Fibroblast of upper back skin (primary cell): ENCODE measurements at regions not wholly inside any gene's neighbourhood (a gene's known extent, or its start where the extent isn't known, plus 50 kb on each side); places are given as distances from the start of the nearest gene placed in this dataset.

Source experiments
- DNase-seq: peaks from one replicate; pipeline ENCODE4 v3.0.0-alpha.2; 2013

DNA sequence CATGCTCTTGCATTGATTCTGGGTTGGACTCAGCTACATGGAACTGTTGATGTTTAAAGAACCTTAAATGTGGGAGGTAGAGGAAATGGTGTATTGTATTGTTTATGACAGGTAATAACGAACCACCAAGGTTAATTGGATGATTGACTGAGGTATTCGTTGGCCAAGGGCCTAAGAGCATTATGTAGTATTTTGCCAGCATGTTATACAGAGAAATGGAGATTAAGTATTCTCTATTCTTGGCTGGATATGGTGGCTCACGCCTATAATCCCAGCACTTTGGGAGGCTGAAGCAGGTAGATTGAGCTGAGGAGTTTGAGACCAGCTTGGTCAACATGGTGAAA is 59.0 kb upstream of the CDK20 start:
- DNase-seq, result no peak

DNA sequence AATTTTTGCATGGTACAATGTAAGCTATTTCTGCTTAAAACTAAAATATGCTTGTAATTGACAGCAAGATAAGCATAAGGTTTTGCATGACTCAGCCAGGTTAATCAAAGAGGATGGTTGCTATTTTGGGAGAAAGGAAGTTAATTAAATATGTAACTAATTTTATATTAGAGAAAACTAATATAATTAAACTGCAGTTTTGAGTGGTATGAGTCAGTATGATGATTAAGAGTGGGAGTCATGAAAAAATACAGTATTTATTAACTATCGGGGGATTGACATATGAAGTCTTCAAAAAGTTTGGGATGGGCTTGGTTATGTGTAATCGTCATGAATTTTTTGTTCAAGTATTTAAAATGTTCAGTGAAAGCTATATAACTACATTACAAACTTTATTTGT is 54.0 kb upstream of the CDK20 start:
- no peak for DNase-seq

DNA sequence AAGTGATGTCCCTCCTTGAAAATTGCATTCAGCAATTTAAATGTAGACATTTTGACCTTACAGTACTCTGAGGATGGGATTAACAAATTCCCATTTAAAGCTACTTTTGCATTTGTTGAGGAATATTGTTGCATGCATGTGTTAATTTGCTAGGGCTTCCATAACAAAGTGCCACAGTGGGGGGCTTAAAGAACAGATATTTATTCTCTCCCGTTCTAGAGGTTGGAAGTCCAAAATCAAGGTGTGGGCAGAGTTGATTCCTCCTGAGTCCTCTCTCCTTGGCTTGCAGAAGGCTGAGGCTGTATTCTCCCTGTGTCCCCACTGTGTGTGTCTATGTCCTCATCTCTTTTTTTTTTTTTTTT is 51.8 kb upstream of the CDK20 start:
- DNase-seq, result no peak

DNA sequence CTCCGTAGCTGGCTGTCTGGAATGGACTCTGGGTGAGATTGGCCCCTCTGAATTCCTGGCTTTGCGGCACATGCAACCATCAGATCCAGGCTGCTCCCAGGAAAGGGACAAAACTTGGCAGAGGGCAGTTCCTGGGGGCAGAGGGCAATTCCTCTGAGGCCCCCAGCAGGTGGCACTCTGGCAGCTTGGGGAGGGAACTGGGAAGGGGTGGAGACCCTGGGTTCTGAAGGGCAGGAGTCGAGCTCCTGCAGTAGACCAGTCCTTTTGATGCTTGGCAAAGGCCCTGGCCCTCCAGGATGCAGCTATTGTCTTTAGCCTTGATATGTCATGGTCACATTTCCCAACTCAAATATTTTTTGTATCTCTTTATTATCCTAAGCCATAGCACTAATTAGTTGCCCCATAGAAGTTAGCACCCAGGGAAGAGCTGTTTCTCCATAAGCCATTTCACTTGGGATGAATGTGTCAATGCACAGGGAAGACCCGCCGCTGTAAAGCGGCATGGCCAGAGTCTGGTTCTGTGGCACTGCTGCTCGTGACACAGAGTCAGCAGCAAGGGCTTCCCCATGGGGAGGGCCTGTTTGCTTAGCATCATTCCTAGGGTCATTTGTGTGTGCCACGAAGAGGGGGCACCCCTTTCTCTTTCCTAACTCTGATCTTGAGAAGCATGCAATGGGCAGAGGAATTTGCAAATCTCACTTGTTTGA is 51.2 kb upstream of the CDK20 start:
- DNase-seq, result no peak

DNA sequence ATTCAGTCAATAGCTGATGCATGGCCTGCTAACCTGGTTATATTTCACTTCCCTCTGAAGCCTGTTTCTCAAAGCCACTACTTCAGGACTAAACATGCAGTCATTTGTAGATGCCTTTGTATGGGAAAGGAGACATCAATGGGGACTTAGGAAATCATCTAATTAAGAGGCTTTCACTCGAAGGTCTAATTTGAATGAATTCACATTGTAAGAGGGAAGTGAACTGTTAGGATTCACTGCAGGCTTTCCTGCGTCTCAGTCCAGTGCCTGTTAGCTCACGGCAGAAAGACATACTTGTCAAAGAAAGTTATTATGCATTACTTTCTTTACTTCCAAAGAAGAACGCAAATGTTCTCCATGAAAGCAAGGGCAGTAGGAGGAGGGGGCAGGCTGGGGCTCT is 50.6 kb upstream of the CDK20 start:
- DNase-seq, result no peak
